Trophoblast cell (in vitro differentiated cells and primary cell): ENCODE measurements at regions not wholly inside any gene's neighbourhood (a gene's known extent, or its start where the extent isn't known, plus 50 kb on each side); places are given as distances from the start of the nearest gene placed in this dataset.

Source experiments
- DNase-seq, 2 donors: peaks; one replicate each; pipeline ENCODE4 v3.0.0-alpha.2; 2016
- H2AFZ ChIP-seq: 2 replicates; pipeline ENCODE4 v1.6.1; 2013; ENCODE audit warnings: low read length, moderate library complexity, mild to moderate bottlenecking; ENCODE audit not compliant: insufficient read depth, poor library complexity
- H2AK5ac ChIP-seq: 2 replicates; pipeline ENCODE4 v1.6.1; 2013; ENCODE audit warnings: mild to moderate bottlenecking, low read length
- H2BK120ac ChIP-seq: 2 replicates; pipeline ENCODE4 v1.6.1; 2013; ENCODE audit warnings: low read length, mild to moderate bottlenecking, moderate library complexity; ENCODE audit not compliant: insufficient read depth, poor library complexity
- H2BK12ac ChIP-seq: 2 replicates; pipeline ENCODE4 v1.6.1; 2013; ENCODE audit warnings: mild to moderate bottlenecking, low read length, moderate library complexity
- H2BK5ac ChIP-seq: 2 replicates; pipeline ENCODE4 v1.6.1; 2013; ENCODE audit warnings: low read length, low read depth, moderate library complexity, mild to moderate bottlenecking; ENCODE audit not compliant: poor library complexity
- H3K14ac ChIP-seq: 2 replicates; pipeline ENCODE4 v1.6.1; 2013; ENCODE audit warnings: mild to moderate bottlenecking, low read length
- H3K18ac ChIP-seq: 2 replicates; pipeline ENCODE4 v1.6.1; 2013; ENCODE audit warnings: mild to moderate bottlenecking, low read length
- H3K23ac ChIP-seq: 2 replicates; pipeline ENCODE4 v1.6.1; 2013; ENCODE audit warnings: low read length
- H3K27ac ChIP-seq: 2 replicates; pipeline ENCODE4 v1.5.1; 2013; ENCODE audit warnings: low read depth, mild to moderate bottlenecking, inconsistent platforms, low read length, moderate library complexity
- H3K27me3 ChIP-seq: 2 replicates; pipeline ENCODE4 v1.6.1; 2013; ENCODE audit warnings: inconsistent platforms, mild to moderate bottlenecking, low read length, moderate library complexity; ENCODE audit not compliant: insufficient read depth
- H3K36me3 ChIP-seq, 2 experiments: 1 replicate in 1 of 2; 2 replicates in 1 of 2; pipeline ENCODE4 v1.6.1; 2013; ENCODE audit warnings: low read length in 2 of 2, mild to moderate bottlenecking in 2 of 2, moderate library complexity in 1 of 2; ENCODE audit not compliant: insufficient read depth in 2 of 2, control insufficient read depth in 1 of 2
- H3K4ac ChIP-seq: 2 replicates; pipeline ENCODE4 v1.6.1; 2013; ENCODE audit warnings: low read depth, mild to moderate bottlenecking, low read length, moderate library complexity
- H3K4me1 ChIP-seq, 2 experiments: 1 replicate in 1 of 2; 2 replicates in 1 of 2; pipeline ENCODE4 v1.6.1; 2013; ENCODE audit warnings: low read length in 2 of 2, mild to moderate bottlenecking in 2 of 2, moderate library complexity in 1 of 2; ENCODE audit not compliant: insufficient read depth in 2 of 2, control insufficient read depth in 1 of 2
- H3K4me2 ChIP-seq: 2 replicates; pipeline ENCODE4 v1.6.1; 2013; ENCODE audit warnings: inconsistent platforms, mild to moderate bottlenecking, low read length, moderate library complexity
- H3K4me3 ChIP-seq: 2 replicates; pipeline ENCODE4 v1.5.1; 2013; ENCODE audit warnings: mild to moderate bottlenecking, low read depth, low read length, inconsistent platforms
- H3K79me1 ChIP-seq: one replicate; pipeline ENCODE4 v1.6.1; 2013; ENCODE audit warnings: low read length
- H3K79me2 ChIP-seq: 2 replicates; pipeline ENCODE4 v1.6.1; 2013; ENCODE audit warnings: low read length, mild to moderate bottlenecking; ENCODE audit not compliant: control insufficient read depth, insufficient read depth, poor library complexity
- H3K9ac ChIP-seq: 2 replicates; pipeline ENCODE4 v1.6.1; 2013; ENCODE audit warnings: mild to moderate bottlenecking, low read length
- H3K9me3 ChIP-seq: 2 replicates; pipeline ENCODE4 v1.6.1; 2013; ENCODE audit warnings: low read depth, mild to moderate bottlenecking, control low read depth, inconsistent platforms, low read length; ENCODE audit not compliant: insufficient read depth
- H4K12ac ChIP-seq: 2 replicates; pipeline ENCODE4 v1.6.1; 2013; ENCODE audit warnings: low read depth, mild to moderate bottlenecking, low read length, moderate library complexity
- H4K8ac ChIP-seq: 2 replicates; pipeline ENCODE4 v1.6.1; 2013; ENCODE audit warnings: low read depth, mild to moderate bottlenecking, low read length, moderate library complexity
- H4K91ac ChIP-seq: one replicate; pipeline ENCODE4 v1.6.1; 2013; ENCODE audit warnings: low read depth, mild to moderate bottlenecking, low read length, moderate library complexity
- WGBS: extraction: QIAGEN DNeasy Blood & Tissue Kit; methylation state at CpG from one replicate; pipeline ENCODE4 v1.1.7; 2013; ENCODE audit warnings: missing lambda C conversion rate; ENCODE audit not compliant: insufficient read length, insufficient coverage; ENCODE audit errors: extremely low coverage; 5-methylcytosine and 5-hydroxymethylcytosine counted together

GRCh38 chr12:58069268-58069963, 128.0 kb downstream of the ATP23 start:
- Histone ChIP-seq H2AK5ac (no peak overlapping the region), H2BK120ac (no peak overlapping the region), H2AFZ (no peak overlapping the region), H4K91ac (no peak overlapping the region), H3K18ac (no peak overlapping the region), H2BK12ac (no peak overlapping the region), H3K4me2 (no peak overlapping the region), H3K79me2 (no peaks in the 10 kb centered on the region), H3K36me3 (no peaks in the 10 kb centered on the region), H3K27me3 (no peaks in the 10 kb centered on the region), H3K4ac (no peak overlapping the region), H4K8ac (no peak overlapping the region), H2BK5ac (no peak overlapping the region), H3K14ac (no peak overlapping the region), H3K9me3 (no peaks in the 10 kb centered on the region), H3K23ac (no peak overlapping the region), H4K12ac (no peak overlapping the region), H3K27ac (no peak overlapping the region), H3K9ac (no peak overlapping the region), H3K79me1 (no peaks in the 10 kb centered on the region), H3K4me3 (no peak overlapping the region), H3K4me1 (peaks cover 3 to 4% of the 10 kb centered on the region in 2 experiments)
- DNase-seq = no peak
- no CpG with 5 or more reads among the region's 2 CpGs for WGBS

DNA sequence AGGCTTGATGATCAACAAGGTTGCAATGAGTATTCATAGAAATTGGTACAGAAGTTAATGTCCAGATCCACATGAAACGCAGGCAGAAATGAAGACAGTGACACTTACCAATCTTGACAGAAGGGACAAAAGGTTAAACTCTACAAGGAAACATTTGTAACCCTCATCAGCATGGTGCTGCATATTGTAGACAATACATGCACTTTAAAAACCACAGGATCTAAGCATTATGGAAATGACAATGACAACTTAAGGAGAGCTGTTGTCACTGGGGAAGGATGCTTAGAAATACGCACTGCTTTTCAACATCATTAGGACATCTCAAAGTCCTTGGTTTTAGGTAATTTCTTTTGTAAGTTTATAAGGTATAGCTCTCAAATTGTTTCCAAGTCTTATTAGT, 130.6 kb downstream of the ATP23 start:
- no peak overlapping the region for H3K4me2 ChIP-seq
- H3K79me1 ChIP-seq = no peaks in the 10 kb centered on the region
- H4K91ac ChIP-seq = no peak overlapping the region
- no peak overlapping the region for H2AFZ ChIP-seq
- no peak overlapping the region for H3K27ac ChIP-seq
- no peaks in the 10 kb centered on the region for H3K9me3 ChIP-seq
- H3K23ac ChIP-seq = no peak overlapping the region
- H3K79me2 ChIP-seq = no peaks in the 10 kb centered on the region
- H2BK120ac ChIP-seq = no peak overlapping the region
- H3K4me3 ChIP-seq = no peak overlapping the region
- H2BK5ac ChIP-seq = no peak overlapping the region
- WGBS = no CpG with 5 or more reads among the region's 2 CpGs
- no peak overlapping the region for H3K14ac ChIP-seq
- no peak overlapping the region for H3K4ac ChIP-seq
- H2BK12ac ChIP-seq = no peak overlapping the region
- H3K27me3 ChIP-seq = no peaks in the 10 kb centered on the region
- H3K9ac ChIP-seq = no peak overlapping the region
- no peak overlapping the region for H2AK5ac ChIP-seq
- no peak overlapping the region for H4K12ac ChIP-seq
- no peak for DNase-seq
- no peak overlapping the region for H3K18ac ChIP-seq
- H3K4me1 ChIP-seq = peaks cover 3 to 4% of the 10 kb centered on the region in 2 experiments
- no peak overlapping the region for H4K8ac ChIP-seq
- H3K36me3 ChIP-seq = no peaks in the 10 kb centered on the region

- Histone ChIP-seq H3K4me2 (no peak overlapping the region), H4K12ac (no peak overlapping the region), H2BK120ac (no peak overlapping the region), H2AK5ac (no peak overlapping the region), H3K18ac (no peak overlapping the region), H3K4ac (no peak overlapping the region), H3K9ac (no peak overlapping the region), H4K91ac (no peak overlapping the region), H4K8ac (no peak overlapping the region), H3K14ac (no peak overlapping the region), H2BK12ac (no peak overlapping the region), H3K23ac (no peak overlapping the region), H2AFZ (no peak overlapping the region), H3K79me1 (no peaks in the 10 kb centered on the region), H2BK5ac (no peak overlapping the region), H3K36me3 (no peaks in the 10 kb centered on the region), H3K27ac (no peak overlapping the region), H3K4me3 (no peak overlapping the region), H3K27me3 (no peaks in the 10 kb centered on the region), H3K4me1 (no peaks in the 10 kb centered on the region), H3K9me3 (no peaks in the 10 kb centered on the region), H3K79me2 (no peaks in the 10 kb centered on the region)
- DNase-seq = no peak
- WGBS = no CpG with 5 or more reads among the region's 1 CpG
Observed at GRCh38 chr12:58074259-58074658, 132.9 kb downstream of the ATP23 start.

DNA sequence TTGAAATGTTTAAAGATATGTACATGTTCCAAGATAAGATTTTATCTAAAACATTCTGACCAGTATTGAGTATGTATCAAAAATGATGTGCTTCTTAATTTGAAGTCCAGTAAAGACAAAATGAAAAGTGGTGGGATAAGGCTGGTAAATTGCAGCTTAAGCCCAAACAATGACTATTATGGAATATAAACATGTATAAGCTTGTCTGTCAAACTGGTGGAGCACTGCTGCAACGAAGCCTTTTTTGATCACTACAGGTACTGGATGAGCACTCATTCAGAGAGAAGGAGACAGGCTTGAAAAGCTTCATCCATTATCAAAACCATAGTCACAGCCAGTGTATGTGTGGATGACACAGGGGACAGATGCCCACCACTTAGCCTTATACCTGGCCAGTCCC, 138.4 kb downstream of the ATP23 start:
- Histone ChIP-seq H4K8ac (no peak overlapping the region), H4K12ac (no peak overlapping the region), H3K36me3 (no peaks in the 10 kb centered on the region), H3K4me2 (no peak overlapping the region), H3K18ac (no peak overlapping the region), H3K27me3 (no peaks in the 10 kb centered on the region), H2BK12ac (no peak overlapping the region), H3K27ac (no peak overlapping the region), H3K9ac (no peak overlapping the region), H4K91ac (no peak overlapping the region), H3K79me2 (no peaks in the 10 kb centered on the region), H3K14ac (no peak overlapping the region), H3K4me1 (no peaks in the 10 kb centered on the region), H2AFZ (no peak overlapping the region), H3K4me3 (no peak overlapping the region), H3K9me3 (no peaks in the 10 kb centered on the region), H2BK120ac (no peak overlapping the region), H3K23ac (no peak overlapping the region), H2BK5ac (no peak overlapping the region), H3K4ac (no peak overlapping the region), H2AK5ac (no peak overlapping the region), H3K79me1 (no peaks in the 10 kb centered on the region)
- DNase-seq = no peak
- no CpG with 5 or more reads among the region's 1 CpG for WGBS
